ENCODE measurements at regions not wholly inside any gene's neighbourhood (a gene's known extent, or its start where the extent isn't known, plus 50 kb on each side); places are given as distances from the start of the nearest gene placed in this dataset.

- TF ChIP-seq POLR2A (IDR thresholded peaks at IDR 0.05; ENCODE audit: low read length) (no peak), GATA1 (IDR thresholded peaks at IDR 0.05; ENCODE audit: low read depth, low read length) (no peak)
- no peak for DNase-seq
Measured at GRCh38 chr9:106675780-106676179, 187.2 kb upstream of the ZNF462 start.

- TF ChIP-seq GATA1 (IDR thresholded peaks at IDR 0.05; ENCODE audit: low read depth, low read length), result no peak
- no peak for TF ChIP-seq POLR2A (IDR thresholded peaks at IDR 0.05; ENCODE audit: low read length)
- DNase-seq, result no peak
Measured at GRCh38 chr9:106677374-106677773, 185.6 kb upstream of the ZNF462 start.

- no peak for DNase-seq
- TF ChIP-seq POLR2A (IDR thresholded peaks at IDR 0.05; ENCODE audit: low read length) (no peak), GATA1 (IDR thresholded peaks at IDR 0.05; ENCODE audit: low read depth, low read length) (no peak)
Measured at GRCh38 chr9:106677830-106678229, 185.1 kb upstream of the ZNF462 start.

- TF ChIP-seq GATA1 (IDR thresholded peaks at IDR 0.05; ENCODE audit: low read depth, low read length) (no peak), POLR2A (IDR thresholded peaks at IDR 0.05; ENCODE audit: low read length) (no peak)
- DNase-seq, result no peak
Measured at GRCh38 chr9:106678273-106678672, 184.7 kb upstream of the ZNF462 start.

GRCh38 chr9:106682420-106682819, 180.5 kb upstream of the ZNF462 start:
- TF ChIP-seq POLR2A (IDR thresholded peaks at IDR 0.05; ENCODE audit: low read length) (no peak), GATA1 (IDR thresholded peaks at IDR 0.05; ENCODE audit: low read depth, low read length) (no peak)
- no peak for DNase-seq

GRCh38 chr9:106683454-106683853, 179.5 kb upstream of the ZNF462 start:
- no peak for DNase-seq
- TF ChIP-seq GATA1 (IDR thresholded peaks at IDR 0.05; ENCODE audit: low read depth, low read length) (no peak), POLR2A (IDR thresholded peaks at IDR 0.05; ENCODE audit: low read length) (no peak)

GRCh38 chr9:106684940-106685695, 177.8 kb upstream of the ZNF462 start:
- DNase-seq, result no peak
- TF ChIP-seq GATA1 (IDR thresholded peaks at IDR 0.05; ENCODE audit: low read depth, low read length), result no peak

- no peak for DNase-seq
- no peak for TF ChIP-seq POLR2A (IDR thresholded peaks at IDR 0.05; ENCODE audit: low read length)
- no peak for TF ChIP-seq GATA1 (IDR thresholded peaks at IDR 0.05; ENCODE audit: low read depth, low read length)
Measured at GRCh38 chr9:106689089-106689488, 173.9 kb upstream of the ZNF462 start.

GRCh38 chr9:106691627-106692026, 171.3 kb upstream of the ZNF462 start:
- no peak for DNase-seq
- no peak for TF ChIP-seq POLR2A (IDR thresholded peaks at IDR 0.05; ENCODE audit: low read length)
- no peak for TF ChIP-seq GATA1 (IDR thresholded peaks at IDR 0.05; ENCODE audit: low read depth, low read length)

- no peak for DNase-seq
- no peak for TF ChIP-seq POLR2A (IDR thresholded peaks at IDR 0.05; ENCODE audit: low read length)
- no peak for TF ChIP-seq GATA1 (IDR thresholded peaks at IDR 0.05; ENCODE audit: low read depth, low read length)
Measured at GRCh38 chr9:106693558-106693957, 169.4 kb upstream of the ZNF462 start.

- no peak for DNase-seq
- no peak for TF ChIP-seq POLR2A (IDR thresholded peaks at IDR 0.05; ENCODE audit: low read length)
Measured at GRCh38 chr9:106696804-106697203, 166.2 kb upstream of the ZNF462 start.

- DNase-seq, result no peak
- TF ChIP-seq GATA1 (IDR thresholded peaks at IDR 0.05; ENCODE audit: low read depth, low read length) (no peak), POLR2A (IDR thresholded peaks at IDR 0.05; ENCODE audit: low read length) (no peak)
Measured at GRCh38 chr9:106697390-106697749, 165.6 kb upstream of the ZNF462 start.

GRCh38 chr9:106697750-106698502, 165.0 kb upstream of the ZNF462 start:
- DNase-seq, result no peak
- no peak for TF ChIP-seq POLR2A (IDR thresholded peaks at IDR 0.05; ENCODE audit: low read length)
- no peak for TF ChIP-seq GATA1 (IDR thresholded peaks at IDR 0.05; ENCODE audit: low read depth, low read length)

GRCh38 chr9:106700676-106701075, 162.3 kb upstream of the ZNF462 start:
- no peak for DNase-seq
- TF ChIP-seq GATA1 (IDR thresholded peaks at IDR 0.05; ENCODE audit: low read depth, low read length) (no peak), POLR2A (IDR thresholded peaks at IDR 0.05; ENCODE audit: low read length) (no peak)

GRCh38 chr9:106701611-106702010, 161.4 kb upstream of the ZNF462 start:
- DNase-seq, result no peak
- no peak for TF ChIP-seq GATA1 (IDR thresholded peaks at IDR 0.05; ENCODE audit: low read depth, low read length)
